ENCODE measurements at regions not wholly inside any gene's neighbourhood (a gene's known extent, or its start where the extent isn't known, plus 50 kb on each side); places are given as distances from the start of the nearest gene placed in this dataset.

GRCh38 chr5:112636751-112637150 is 100.9 kb upstream of the APC start:
- Mint-ChIP-seq H3K4me3 (no peak overlapping the region), H3K36me3 (ENCODE audit: low read depth) (no peaks in the 10 kb centered on the region), H3K9me3 (peaks cover 5% of the 10 kb centered on the region), H3K4me1 (ENCODE audit: low read depth) (no peaks in the 10 kb centered on the region), H3K27me3 (ENCODE audit: low read depth) (peaks cover 7% of the 10 kb centered on the region), H3K27ac (no peak overlapping the region)

GRCh38 chr5:112637343-112637742 is 100.3 kb upstream of the APC start:
- H3K27ac Mint-ChIP-seq = no peak overlapping the region
- peaks cover 7% of the 10 kb centered on the region for H3K27me3 Mint-ChIP-seq (ENCODE audit: low read depth)
- H3K36me3 Mint-ChIP-seq (ENCODE audit: low read depth) = no peaks in the 10 kb centered on the region
- peaks cover 5% of the 10 kb centered on the region for H3K9me3 Mint-ChIP-seq
- H3K4me1 Mint-ChIP-seq (ENCODE audit: low read depth) = no peaks in the 10 kb centered on the region
- no peak overlapping the region for H3K4me3 Mint-ChIP-seq

GRCh38 chr5:112640546-112640945 is 97.1 kb upstream of the APC start:
- no peaks in the 10 kb centered on the region for H3K27me3 Mint-ChIP-seq (ENCODE audit: low read depth)
- H3K4me1 Mint-ChIP-seq (ENCODE audit: low read depth) = no peaks in the 10 kb centered on the region
- H3K36me3 Mint-ChIP-seq (ENCODE audit: low read depth) = no peaks in the 10 kb centered on the region
- H3K27ac Mint-ChIP-seq = no peak overlapping the region
- H3K9me3 Mint-ChIP-seq = no peaks in the 10 kb centered on the region
- no peak overlapping the region for H3K4me3 Mint-ChIP-seq

GRCh38 chr5:112641515-112642110 is 96.1 kb upstream of the APC start:
- H3K4me3 Mint-ChIP-seq = no peak overlapping the region
- H3K4me1 Mint-ChIP-seq (ENCODE audit: low read depth) = no peaks in the 10 kb centered on the region
- H3K27me3 Mint-ChIP-seq (ENCODE audit: low read depth) = no peaks in the 10 kb centered on the region
- H3K36me3 Mint-ChIP-seq (ENCODE audit: low read depth) = no peaks in the 10 kb centered on the region
- no peak overlapping the region for H3K27ac Mint-ChIP-seq
- H3K9me3 Mint-ChIP-seq = no peaks in the 10 kb centered on the region

- H3K4me1 Mint-ChIP-seq (ENCODE audit: low read depth) = no peaks in the 10 kb centered on the region
- H3K36me3 Mint-ChIP-seq (ENCODE audit: low read depth) = no peaks in the 10 kb centered on the region
- no peaks in the 10 kb centered on the region for H3K27me3 Mint-ChIP-seq (ENCODE audit: low read depth)
- H3K4me3 Mint-ChIP-seq = no peak overlapping the region
- H3K27ac Mint-ChIP-seq = no peak overlapping the region
- no peaks in the 10 kb centered on the region for H3K9me3 Mint-ChIP-seq
These were observed 94.8 kb upstream of the APC start for GRCh38 chr5:112642885-112643284.

GRCh38 chr5:112643339-112643971 is 94.2 kb upstream of the APC start:
- H3K27me3 Mint-ChIP-seq (ENCODE audit: low read depth) = no peaks in the 10 kb centered on the region
- H3K4me1 Mint-ChIP-seq (ENCODE audit: low read depth) = no peaks in the 10 kb centered on the region
- no peak overlapping the region for H3K27ac Mint-ChIP-seq
- H3K4me3 Mint-ChIP-seq = no peak overlapping the region
- H3K9me3 Mint-ChIP-seq = no peaks in the 10 kb centered on the region
- H3K36me3 Mint-ChIP-seq (ENCODE audit: low read depth) = no peaks in the 10 kb centered on the region

GRCh38 chr5:112646139-112646936 is 91.3 kb upstream of the APC start:
- H3K36me3 Mint-ChIP-seq (ENCODE audit: low read depth) = no peaks in the 10 kb centered on the region
- no peak overlapping the region for H3K27ac Mint-ChIP-seq
- no peaks in the 10 kb centered on the region for H3K9me3 Mint-ChIP-seq
- H3K27me3 Mint-ChIP-seq (ENCODE audit: low read depth) = peaks cover 4% of the 10 kb centered on the region
- no peak overlapping the region for H3K4me3 Mint-ChIP-seq
- no peaks in the 10 kb centered on the region for H3K4me1 Mint-ChIP-seq (ENCODE audit: low read depth)

GRCh38 chr5:112647428-112647827 is 90.3 kb upstream of the APC start:
- no peak overlapping the region for H3K4me3 Mint-ChIP-seq
- no peaks in the 10 kb centered on the region for H3K9me3 Mint-ChIP-seq
- H3K27me3 Mint-ChIP-seq (ENCODE audit: low read depth) = peaks cover 4% of the 10 kb centered on the region
- no peak overlapping the region for H3K27ac Mint-ChIP-seq
- no peaks in the 10 kb centered on the region for H3K4me1 Mint-ChIP-seq (ENCODE audit: low read depth)
- H3K36me3 Mint-ChIP-seq (ENCODE audit: low read depth) = no peaks in the 10 kb centered on the region

- Mint-ChIP-seq H3K27ac (no peak overlapping the region), H3K4me1 (ENCODE audit: low read depth) (no peaks in the 10 kb centered on the region), H3K4me3 (no peak overlapping the region), H3K27me3 (ENCODE audit: low read depth) (peaks cover 4% of the 10 kb centered on the region), H3K9me3 (no peaks in the 10 kb centered on the region), H3K36me3 (ENCODE audit: low read depth) (no peaks in the 10 kb centered on the region)
These were observed 89.4 kb upstream of the APC start for GRCh38 chr5:112648264-112648663.

- Mint-ChIP-seq H3K27ac (no peak overlapping the region), H3K27me3 (ENCODE audit: low read depth) (peaks cover 4% of the 10 kb centered on the region), H3K36me3 (ENCODE audit: low read depth) (no peaks in the 10 kb centered on the region), H3K4me3 (no peak overlapping the region), H3K4me1 (ENCODE audit: low read depth) (no peaks in the 10 kb centered on the region), H3K9me3 (no peaks in the 10 kb centered on the region)
These were observed 87.8 kb upstream of the APC start for GRCh38 chr5:112649882-112650281.

GRCh38 chr5:112653638-112654205 is 84.0 kb upstream of the APC start:
- Mint-ChIP-seq H3K4me3 (no peak overlapping the region), H3K4me1 (ENCODE audit: low read depth) (no peaks in the 10 kb centered on the region), H3K9me3 (no peaks in the 10 kb centered on the region), H3K36me3 (ENCODE audit: low read depth) (no peaks in the 10 kb centered on the region), H3K27me3 (ENCODE audit: low read depth) (peaks cover 4% of the 10 kb centered on the region), H3K27ac (no peak overlapping the region)

GRCh38 chr5:112655513-112655912 is 82.2 kb upstream of the APC start:
- Mint-ChIP-seq H3K9me3 (no peaks in the 10 kb centered on the region), H3K4me3 (no peak overlapping the region)

GRCh38 chr5:112656451-112656850 is 81.2 kb upstream of the APC start:
- no peaks in the 10 kb centered on the region for H3K36me3 Mint-ChIP-seq (ENCODE audit: low read depth)
- no peaks in the 10 kb centered on the region for H3K9me3 Mint-ChIP-seq
- H3K27me3 Mint-ChIP-seq (ENCODE audit: low read depth) = peaks cover 8% of the 10 kb centered on the region
- H3K27ac Mint-ChIP-seq = no peak overlapping the region
- no peak overlapping the region for H3K4me3 Mint-ChIP-seq
- no peaks in the 10 kb centered on the region for H3K4me1 Mint-ChIP-seq (ENCODE audit: low read depth)

More at GRCh38 chr5:112655513-112655912, 82.2 kb upstream of the APC start:
- Mint-ChIP-seq H3K27ac (no peak overlapping the region), H3K27me3 (ENCODE audit: low read depth) (peaks cover 4% of the 10 kb centered on the region), H3K4me1 (ENCODE audit: low read depth) (no peaks in the 10 kb centered on the region), H3K36me3 (ENCODE audit: low read depth) (no peaks in the 10 kb centered on the region)

- Mint-ChIP-seq H3K9me3 (no peaks in the 10 kb centered on the region), H3K27me3 (ENCODE audit: low read depth) (peaks cover 15% of the 10 kb centered on the region), H3K4me1 (ENCODE audit: low read depth) (no peaks in the 10 kb centered on the region), H3K36me3 (ENCODE audit: low read depth) (no peaks in the 10 kb centered on the region), H3K4me3 (no peak overlapping the region), H3K27ac (no peak overlapping the region)
These were observed 79.9 kb upstream of the APC start for GRCh38 chr5:112657804-112658203.

- H3K27me3 Mint-ChIP-seq (ENCODE audit: low read depth) = peaks cover 21% of the 10 kb centered on the region
- H3K4me3 Mint-ChIP-seq = no peak overlapping the region
- H3K27ac Mint-ChIP-seq = no peak overlapping the region
- H3K36me3 Mint-ChIP-seq (ENCODE audit: low read depth) = no peaks in the 10 kb centered on the region
- no peaks in the 10 kb centered on the region for H3K4me1 Mint-ChIP-seq (ENCODE audit: low read depth)
- H3K9me3 Mint-ChIP-seq = no peaks in the 10 kb centered on the region
These were observed 77.3 kb upstream of the APC start for GRCh38 chr5:112660359-112660758.
